Amniotic epithelial cell (primary cell): ENCODE measurements at regions not wholly inside any gene's neighbourhood (a gene's known extent, or its start where the extent isn't known, plus 50 kb on each side); places are given as distances from the start of the nearest gene placed in this dataset.
"Not testable (repeated sequence)": the region's sequence is repeated elsewhere in the genome, so short reads cannot be mapped to it uniquely, and the experiment has no call there.

Experiments used
- DNase-seq: peaks from one replicate; pipeline ENCODE4 v3.0.0-alpha.2; 2010; ENCODE audit warnings: low read depth

DNA sequence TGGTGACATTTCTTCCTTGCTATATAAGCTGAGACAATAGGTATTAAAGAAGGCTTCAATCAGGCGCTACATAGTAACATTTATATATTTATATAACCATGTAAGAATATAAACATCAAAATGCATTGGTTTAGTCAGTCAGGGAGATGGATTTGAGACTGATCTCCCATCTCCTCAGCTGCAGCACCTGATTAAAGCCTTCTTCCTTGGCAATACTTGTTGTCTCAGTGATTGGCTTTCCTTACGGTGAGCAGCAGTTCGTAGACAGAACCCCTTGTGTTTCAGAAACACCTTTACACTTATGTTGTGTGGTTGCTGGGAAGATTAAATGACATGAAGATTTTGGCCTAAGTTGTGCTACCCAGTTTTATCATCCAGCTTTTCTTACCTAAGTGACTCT lies 323.3 kb upstream of the DUSP10 start:
- no peak for DNase-seq

GRCh38 chr1:222064388-222065211 lies 322.7 kb upstream of the DUSP10 start:
- DNase-seq = peak; percentile 86

DNA sequence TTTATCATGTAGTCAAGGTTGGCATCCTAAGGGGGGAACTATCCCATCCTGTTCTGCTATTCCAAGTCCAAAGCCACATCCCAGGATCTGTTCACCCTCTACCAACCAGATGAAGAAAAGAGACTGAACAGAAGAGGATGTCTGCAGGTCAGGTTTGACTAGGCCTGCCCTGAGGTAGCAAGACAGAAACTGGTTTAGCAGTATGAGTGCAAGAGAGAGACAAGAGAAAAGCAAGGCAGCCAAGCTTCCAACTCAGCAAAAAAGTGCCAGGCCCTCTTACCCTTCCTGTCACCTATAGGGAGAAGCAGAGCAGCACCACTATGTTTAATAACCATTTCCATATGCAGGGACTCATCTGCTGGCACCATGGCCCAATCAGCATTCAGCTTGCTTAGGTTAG lies 320.8 kb upstream of the DUSP10 start:
- DNase-seq = no peak

- no peak for DNase-seq
These were observed 319.9 kb upstream of the DUSP10 start for GRCh38 chr1:222061711-222062359.

DNA sequence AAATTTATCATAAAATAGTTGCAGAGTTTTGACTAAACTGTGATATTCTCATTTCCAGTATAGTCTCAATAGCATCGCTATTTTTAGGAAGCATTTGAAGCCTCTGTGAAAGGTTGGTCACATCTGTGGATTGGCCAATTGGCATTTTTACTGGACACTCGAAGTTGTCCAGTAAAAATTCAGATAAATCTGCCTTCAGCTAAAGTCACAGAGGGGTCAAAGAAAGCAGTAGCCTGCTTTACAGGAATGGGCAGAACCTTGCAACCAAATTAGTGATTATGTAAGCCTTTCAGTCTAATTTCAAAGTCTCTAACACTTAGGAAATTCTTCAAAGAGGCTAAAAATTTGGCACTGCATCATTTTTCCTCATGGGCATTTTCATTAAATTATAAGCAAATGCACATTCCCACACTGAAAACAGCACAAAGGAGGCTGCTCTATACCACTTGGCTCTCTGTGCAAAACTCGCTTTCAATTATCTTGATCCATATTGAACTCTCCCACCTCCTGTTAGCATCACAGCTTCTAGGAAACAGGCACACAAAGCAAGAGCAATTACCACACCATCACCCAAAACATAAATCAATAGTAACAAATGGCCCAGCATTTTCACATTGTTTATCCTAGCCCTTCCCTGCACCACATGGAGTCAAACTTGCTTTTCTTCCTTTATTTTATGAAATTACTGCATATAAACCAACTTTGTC lies 318.5 kb upstream of the DUSP10 start:
- DNase-seq = no peak

GRCh38 chr1:222058249-222058648 lies 316.4 kb upstream of the DUSP10 start:
- DNase-seq = no peak

- DNase-seq = no peak
These were observed 315.3 kb upstream of the DUSP10 start for GRCh38 chr1:222057162-222057561.

- DNase-seq = no peak
These were observed 312.5 kb upstream of the DUSP10 start for GRCh38 chr1:222054416-222054815.

GRCh38 chr1:222053790-222054294 lies 312.0 kb upstream of the DUSP10 start:
- DNase-seq = peak; percentile 49

DNA sequence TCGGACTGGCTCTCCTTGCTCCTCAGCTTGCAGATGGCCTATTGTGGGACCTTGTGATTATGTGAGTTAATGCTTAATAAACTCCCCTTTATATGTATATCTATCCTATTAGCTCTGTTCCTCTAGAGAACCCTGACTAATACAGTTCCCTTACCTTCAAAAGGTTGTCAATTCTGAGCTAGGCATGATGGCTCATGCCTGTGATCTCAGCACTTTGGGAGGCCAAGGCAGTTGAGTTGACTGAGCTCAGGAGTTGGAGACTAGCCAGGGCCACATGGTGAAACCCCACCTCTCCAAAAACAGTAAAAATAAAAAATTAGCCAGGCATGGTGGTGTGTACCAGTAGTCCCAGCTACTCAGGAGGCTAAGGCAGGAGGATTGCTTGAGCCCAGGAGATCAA lies 309.4 kb upstream of the DUSP10 start:
- DNase-seq = not testable (repeated sequence)

GRCh38 chr1:222049661-222050060 lies 307.8 kb upstream of the DUSP10 start:
- not testable (repeated sequence) for DNase-seq

GRCh38 chr1:222049176-222049575 lies 307.3 kb upstream of the DUSP10 start:
- DNase-seq = no peak

DNA sequence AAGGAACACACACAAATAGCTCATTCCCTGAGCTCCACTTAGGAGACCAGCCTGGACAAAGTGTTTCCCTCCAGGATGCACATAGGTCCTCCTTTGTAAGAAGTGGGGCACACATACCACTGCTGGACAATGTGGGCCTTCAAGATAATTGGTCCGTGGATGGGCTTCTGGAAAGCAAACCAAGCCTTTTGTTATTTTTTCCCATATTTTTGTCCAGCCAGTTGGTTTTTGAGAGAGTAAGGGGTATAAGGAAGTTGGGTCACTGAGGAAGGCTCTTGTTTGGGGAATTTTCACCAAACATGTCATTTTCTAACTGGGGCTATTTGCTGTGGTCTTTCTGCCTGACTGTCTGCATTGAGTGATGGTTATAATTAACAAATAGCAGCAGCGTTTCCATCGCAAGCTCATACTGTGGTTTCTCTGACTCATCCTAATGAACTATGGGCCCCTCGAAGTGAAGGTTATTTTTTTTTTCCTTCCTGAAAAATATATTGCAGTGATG lies 306.3 kb upstream of the DUSP10 start:
- DNase-seq = peak; percentile 87

DNA sequence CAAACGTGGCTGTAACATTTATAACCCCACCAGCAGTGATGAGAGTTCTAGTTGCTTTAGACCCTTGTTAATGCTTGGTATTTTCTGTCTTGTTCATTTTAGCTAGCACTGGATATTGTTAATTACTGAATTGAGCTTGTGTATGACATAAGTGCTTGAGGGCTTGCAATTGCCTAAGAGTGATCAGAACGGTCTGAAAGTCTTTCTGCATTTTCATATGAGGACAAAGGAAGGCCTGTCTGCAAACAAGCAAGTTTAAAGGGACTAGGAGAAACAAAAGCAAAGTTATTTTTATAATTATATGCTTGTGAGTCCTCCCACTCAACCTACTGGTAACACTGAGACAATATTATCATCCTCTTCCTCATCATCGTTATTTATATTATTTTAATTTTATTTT lies 305.5 kb upstream of the DUSP10 start:
- DNase-seq = no peak

GRCh38 chr1:222046684-222047263 lies 304.9 kb upstream of the DUSP10 start:
- DNase-seq = no peak

DNA sequence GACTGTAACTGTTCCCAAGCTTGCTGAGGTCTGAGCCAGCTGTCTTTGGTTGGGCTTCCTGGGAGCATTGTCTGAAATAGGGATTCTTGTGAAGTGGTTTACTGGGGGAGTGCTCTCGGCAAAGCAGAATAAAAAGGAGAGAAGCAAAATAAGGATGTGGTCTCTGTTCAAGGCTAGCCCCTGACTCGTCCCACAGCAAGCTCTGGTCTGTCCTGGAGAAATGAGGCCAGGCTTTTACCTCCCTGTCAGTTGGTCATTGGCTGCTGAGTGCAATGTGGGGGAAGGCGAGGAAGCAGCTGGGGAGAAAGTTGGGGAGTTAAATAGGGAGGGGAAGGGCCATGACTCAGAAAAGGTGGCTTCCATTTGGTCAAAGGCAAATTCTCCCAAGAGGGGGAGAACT lies 303.9 kb upstream of the DUSP10 start:
- DNase-seq = peak; percentile 37

- DNase-seq = no peak
These were observed 303.3 kb upstream of the DUSP10 start for GRCh38 chr1:222045236-222045635.

DNA sequence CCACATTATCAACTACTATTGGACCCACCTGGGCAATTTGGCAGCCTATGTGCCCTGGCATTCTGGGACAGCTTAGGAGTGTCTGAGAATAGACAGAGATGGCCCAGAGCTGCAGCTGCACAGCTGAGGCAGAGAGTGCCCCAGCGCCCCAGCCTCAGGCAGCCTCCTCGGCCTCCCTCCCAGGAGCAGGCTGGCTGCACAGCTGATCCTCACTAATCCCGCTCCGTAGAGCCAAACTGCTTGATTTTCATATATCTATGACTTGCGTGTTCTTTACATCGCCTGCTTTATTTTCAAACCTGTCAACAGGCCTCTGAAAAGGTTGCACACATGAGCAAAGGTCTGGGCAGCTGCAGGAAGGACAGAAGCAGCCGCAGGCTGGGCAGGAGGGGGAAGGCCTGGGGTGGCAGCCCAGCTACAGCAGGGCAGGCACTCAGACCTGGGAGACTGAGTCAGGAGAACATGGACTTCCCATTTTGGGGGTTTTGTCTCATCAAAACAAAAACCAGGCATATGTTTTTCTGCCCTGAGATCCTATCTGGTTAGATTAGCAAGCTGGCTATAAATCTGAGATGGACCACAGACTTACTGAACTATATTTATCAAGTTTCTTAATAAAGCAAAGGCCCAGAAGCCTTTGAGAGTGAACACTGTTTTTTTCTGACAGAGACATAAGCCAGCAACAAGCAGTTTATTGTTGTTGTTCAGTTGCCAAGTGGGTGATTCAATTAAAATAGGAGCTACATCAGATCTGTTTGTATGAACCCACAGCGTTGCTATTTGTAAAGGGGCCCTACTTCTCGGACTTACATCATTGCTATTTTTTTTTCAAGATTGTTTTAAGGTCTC lies 301.8 kb upstream of the DUSP10 start:
- peak; percentile 100 for DNase-seq

DNA sequence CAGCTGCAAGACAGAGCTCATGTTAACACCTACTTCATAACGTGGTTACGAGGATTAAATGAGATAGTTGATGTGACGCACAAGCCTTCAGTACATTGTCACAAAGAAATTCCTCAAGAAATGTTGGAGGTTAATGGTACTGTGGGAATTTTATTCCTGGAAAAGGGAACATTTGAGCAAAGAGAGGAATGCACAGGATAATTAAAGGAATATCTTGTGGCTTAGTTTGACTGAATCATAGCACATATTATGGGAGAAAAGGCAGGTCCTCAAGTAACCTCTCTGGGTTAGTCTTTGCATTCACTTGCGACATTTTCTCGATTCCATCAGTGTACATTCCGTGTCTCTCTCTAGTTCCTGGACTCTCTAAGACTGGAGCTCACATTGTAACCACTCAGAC lies 300.2 kb upstream of the DUSP10 start:
- DNase-seq = peak; percentile 97

GRCh38 chr1:222040955-222041354 lies 299.1 kb upstream of the DUSP10 start:
- DNase-seq = no peak

DNA sequence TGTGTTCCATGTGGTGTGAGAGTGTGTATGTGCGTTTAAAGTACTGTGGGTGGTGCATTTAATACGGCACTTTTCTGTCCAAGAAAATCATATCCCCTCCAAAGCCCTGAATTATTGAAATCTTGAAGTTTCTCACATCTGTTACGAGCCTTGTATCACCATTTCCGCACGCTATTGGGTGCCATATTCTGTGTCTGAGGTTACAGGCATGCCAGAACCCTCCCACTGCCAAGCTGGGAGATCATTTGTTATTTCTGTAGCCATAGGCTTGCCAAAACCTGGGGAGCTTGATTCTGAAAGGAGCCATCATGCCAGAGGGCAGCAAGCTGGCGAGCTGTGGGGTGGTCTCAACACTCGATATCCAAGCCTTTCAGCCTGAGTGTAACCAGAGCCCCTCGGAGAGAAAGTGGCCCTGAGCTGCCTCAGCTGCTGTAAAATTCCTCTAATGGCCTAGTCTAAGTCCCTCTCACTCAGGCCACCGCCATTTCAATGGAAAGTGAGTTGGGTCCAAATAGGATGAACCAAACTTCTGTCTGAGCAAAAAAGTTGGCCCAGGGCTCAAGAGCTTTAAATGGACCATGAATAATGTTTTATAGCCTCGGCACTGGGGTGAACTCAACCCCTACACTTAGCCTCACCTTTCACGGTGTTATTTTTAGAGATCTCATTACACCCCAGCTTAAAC lies 298.4 kb upstream of the DUSP10 start:
- no peak for DNase-seq
